MM.1S (cell line): ENCODE measurements at regions not wholly inside any gene's neighbourhood (a gene's known extent, or its start where the extent isn't known, plus 50 kb on each side); places are given as distances from the start of the nearest gene placed in this dataset.

ENCODE experiments used
- CTCF ChIP-seq: fragments of 300-600 bp; sonication (generic); IDR thresholded peaks from 2 replicates; pipeline ENCODE4 v1.5.1; 2016; ENCODE audit warnings: antibody characterized with exemption, low read length, mixed read lengths
- EZH2 ChIP-seq: fragments of 300-600 bp; sonication (generic); optimal IDR thresholded peaks from 2 replicates; pipeline ENCODE3; 2017; ENCODE audit warnings: low read depth, mild to moderate bottlenecking, antibody characterized with exemption, low read length, mixed read lengths

GRCh38 chr7:145978769-145979168 is 137.8 kb upstream of the CNTNAP2 start:
- no peak for TF ChIP-seq CTCF
- no peak for TF ChIP-seq EZH2
